HepG2 (cell line): ENCODE measurements at regions not wholly inside any gene's neighbourhood (a gene's known extent, or its start where the extent isn't known, plus 50 kb on each side); places are given as distances from the start of the nearest gene placed in this dataset.

ENCODE experiments used
- ATAC-seq: fragments of 200-7000 bp; cut with Tn5 transposase; 3 replicates; pipeline ENCODE4 v1.9.1; 2020; ENCODE audit warnings: mild to moderate bottlenecking, moderate library complexity
- BruUV-seq: library from RNA; stranded (reverse); fragments of 400-500 nt; replicated peaks from 2 replicates; lab custom pipeline; 2021; lab: Mats Ljungman, UMichigan
- CTCF ChIA-PET: fragments of 300-600 bp; formaldehyde crosslinking; extraction: SDS; loops from one replicate; lab custom pipeline; 2021; ENCODE audit warnings: low total read pairs, inconsistent platforms, low intra/inter-chr PET ratio; lab: Yijun Ruan, JAX
- POLR2A ChIA-PET: fragments of 350-600 bp; sonication (Branson Sonifier 250); formaldehyde crosslinking; loops from one replicate; lab custom pipeline; 2020; ENCODE audit warnings: antibody characterized with exemption, inconsistent platforms; lab: Yijun Ruan, JAX
- DNase-seq: peaks from one replicate; pipeline ENCODE4 v3.0.0-alpha.2; 2015; ENCODE audit warnings: low spot score
- FAIRE-seq: peaks from 3 replicates; lab custom pipeline; 2011; peaks lifted over from hg19 to GRCh38; lab: Jason Lieb, UNC
- H2AFZ ChIP-seq: one replicate; pipeline ENCODE4 v1.6.1; 2011; ENCODE audit warnings: low read length, inconsistent platforms
- H3K27ac ChIP-seq: fragments of 300-600 bp; 3 replicates; pipeline ENCODE4 v1.8.0; 2011; ENCODE audit warnings: mixed run types, mild to moderate bottlenecking, mixed read lengths, low read length, inconsistent platforms; ENCODE audit not compliant: insufficient read depth; ENCODE audit errors: extremely low read length
- H3K27me3 ChIP-seq, 2 experiments: fragments of 200-600 bp in 1 of 2; 2 replicates in 1 of 2; 3 replicates in 1 of 2; pipeline versions ENCODE4 v1.6.0 to v1.8.0; 2011; ENCODE audit warnings: low read length in 2 of 2, mild to moderate bottlenecking in 2 of 2, moderate library complexity in 2 of 2, inconsistent platforms in 1 of 2; ENCODE audit not compliant: insufficient read depth in 2 of 2, control insufficient read depth in 1 of 2
- H3K36me3 ChIP-seq, 2 experiments: fragments of 200-600 bp in 1 of 2; replicated peaks in 1 of 2; 2 replicates in 1 of 2; 3 replicates in 1 of 2; pipeline versions ENCODE4 v1.5.1 to v1.8.0; 2011; ENCODE audit warnings: low read length in 2 of 2, inconsistent platforms in 1 of 2; ENCODE audit not compliant: insufficient read depth in 2 of 2, control insufficient read depth in 1 of 2
- H3K4me1 ChIP-seq: 2 replicates; pipeline ENCODE4 v1.5.1; 2012; ENCODE audit warnings: low read length, inconsistent platforms; ENCODE audit not compliant: insufficient read depth
- H3K4me2 ChIP-seq: 2 replicates; pipeline ENCODE4 v1.6.0; 2011; ENCODE audit warnings: low read depth, low read length, inconsistent platforms
- H3K4me3 ChIP-seq, 3 experiments: fragments of 200-600 bp in 1 of 3; sonication (generic), shearing (Covaris generic) in 1 of 3; replicated peaks in 1 of 3; 2 replicates each; pipeline ENCODE4 v1.5.1; 2011 to 2016; ENCODE audit warnings: low read length in 3 of 3, inconsistent platforms in 2 of 3, low read depth in 2 of 3, mild to moderate bottlenecking in 2 of 3, control low read depth in 1 of 3, mixed read lengths in 1 of 3; ENCODE audit not compliant: insufficient read depth in 1 of 3
- H3K79me2 ChIP-seq: one replicate; pipeline ENCODE4 v1.6.1; 2011; ENCODE audit warnings: low read length, inconsistent platforms; ENCODE audit not compliant: insufficient read depth
- H3K9ac ChIP-seq: 2 replicates; pipeline ENCODE4 v1.6.0; 2011; ENCODE audit warnings: mild to moderate bottlenecking, low read depth, low read length, inconsistent platforms; ENCODE audit not compliant: insufficient read depth
- H3K9me3 ChIP-seq: 2 replicates; pipeline ENCODE4 v1.5.1; 2012; ENCODE audit warnings: mild to moderate bottlenecking, low read length
- H4K20me1 ChIP-seq: 2 replicates; pipeline ENCODE4 v1.6.0; 2011; ENCODE audit warnings: inconsistent platforms, mild to moderate bottlenecking, low read length, moderate library complexity; ENCODE audit not compliant: insufficient read depth
- GATAD2A ChIP-seq: IDR thresholded peaks from 2 replicates; pipeline ENCODE4 v1.6.1; 2016
- HES4 ChIP-seq: sonication (generic); formaldehyde crosslinking; IDR thresholded peaks from 2 replicates; pipeline ENCODE4 v1.9.0; 2021; ENCODE audit warnings: mild to moderate bottlenecking, missing genetic modification reagents, borderline replicate concordance
- KDM6A ChIP-seq: IDR thresholded peaks from 2 replicates; pipeline ENCODE4 v1.6.1; 2016; ENCODE audit warnings: low read depth
- KLF16 ChIP-seq, 2 experiments: sonication (generic) in 1 of 2; formaldehyde crosslinking in 1 of 2; IDR thresholded peaks; 2 replicates each; pipeline versions ENCODE4 v1.6.1 to v1.8.0; 2016 to 2023; ENCODE audit warnings: missing genetic modification reagents in 2 of 2, missing compliant biosample characterization in 1 of 2
- PAWR ChIP-seq: sonication (generic); formaldehyde crosslinking; IDR thresholded peaks from 2 replicates; pipeline ENCODE4 v1.4.0; 2020; ENCODE audit warnings: missing genetic modification reagents, mild to moderate bottlenecking, borderline replicate concordance
- ZNF263 ChIP-seq: sonication (generic); formaldehyde crosslinking; IDR thresholded peaks from 2 replicates; pipeline ENCODE4 v1.4.0; 2020; ENCODE audit warnings: missing genetic modification reagents
- ZNF282 ChIP-seq: fragments of 450-650 bp; IDR thresholded peaks from 2 replicates; pipeline ENCODE4 v1.6.1; 2018; ENCODE audit not compliant: partially characterized antibody
- ZNF770 ChIP-seq: sonication (generic); formaldehyde crosslinking; IDR thresholded peaks from 2 replicates; pipeline ENCODE4 v1.5.0; 2020; ENCODE audit warnings: mild to moderate bottlenecking, missing genetic modification reagents
- ZNF781 ChIP-seq: sonication (generic); formaldehyde crosslinking; IDR thresholded peaks from 2 replicates; pipeline ENCODE4 v1.5.1; 2020; ENCODE audit warnings: borderline replicate concordance, mild to moderate bottlenecking, missing genetic modification reagents; ENCODE audit errors: not compliant biosample characterization
- WGBS: methylation state at CpG from one replicate; pipeline ENCODE4 v1.1.6; 2017; ENCODE audit warnings: low lambda C conversion rate; 5-methylcytosine and 5-hydroxymethylcytosine counted together
- in situ Hi-C: cut with HindIII; loops from 2 replicates; pipeline ENCODE4 v1.10.0; 2017; ENCODE audit warnings: low pct_unique_long_range_greater_than_20kb; ENCODE audit not compliant: extremely low pct_ligation_motif_present
- intact Hi-C: fragments of 100-400 bp; cut with micrococcal nuclease; formaldehyde crosslinking; loops from one replicate; pipeline ENCODE4 v1.10.0; 2022; ENCODE audit not compliant: unreplicated experiment

GRCh38 chr7:130874071-130874915, 140.3 kb upstream of the KLF14 start:
- no peak overlapping the region for H3K4me3 ChIP-seq
- H3K9ac ChIP-seq = no peak overlapping the region
- no peak overlapping the region for H3K27ac ChIP-seq
- no TSS peak for BruUV-seq
- intact Hi-C loops (loop anchor here (2.0 kb wide), 1 partner anchor 167 kb away; no protein-coding TSS in a partner anchor), in situ Hi-C loops (no loop called here)
- H3K9me3 ChIP-seq = no peaks in the 10 kb centered on the region
- FAIRE-seq (no peak), ATAC-seq (peak; percentile 46), DNase-seq (no peak)
- H3K4me2 ChIP-seq = no peak overlapping the region
- ChIA-PET POLR2A (interaction anchor here (1.3 kb wide), 1 partner anchor 11 kb away, joined by 3 read pairs; no protein-coding TSS in a partner anchor), CTCF (interaction anchor here (1.3 to 2.0 kb wide), 4 partner anchors 21 to 166 kb away, joined by 3 to 9 read pairs (median 6); no protein-coding TSS in a partner anchor)
- H2AFZ ChIP-seq = no peak overlapping the region
- TF ChIP-seq ZNF263 (CRISPR knock-in tag) = no peak
- TF ChIP-seq ZNF770 (CRISPR knock-in tag) = peak; percentile 33; the same call in 1 of the 2 replicates
- TF ChIP-seq ZNF781 = no peak
- TF ChIP-seq HES4 (CRISPR knock-in tag) = no peak
- no peak for TF ChIP-seq PAWR (CRISPR knock-in tag)
- TF ChIP-seq KDM6A (CRISPR knock-in tag) = no peak
- no peak for TF ChIP-seq ZNF282
- TF ChIP-seq KLF16 (CRISPR knock-in tag; IDR thresholded peaks at IDR 0.05) = 0 out of 4 replicates have a peak, but pooled peaks of 1 of the 2 experiments have one; percentile 20
- TF ChIP-seq GATAD2A (CRISPR knock-in tag) = no peak
- H4K20me1 ChIP-seq = peaks cover 7% of the 10 kb centered on the region; the same call in 1 of the 2 replicates
- H3K4me1 ChIP-seq = peaks cover 19% of the 10 kb centered on the region
- no peaks in the 10 kb centered on the region for H3K79me2 ChIP-seq
- peaks cover 3 to 33% of the 10 kb centered on the region in 2 experiments for H3K36me3 ChIP-seq
- WGBS = 96% methylated on average over 6 of the region's 6 CpGs
- no peaks in the 10 kb centered on the region for H3K27me3 ChIP-seq
